ENCODE measurements at regions not wholly inside any gene's neighbourhood (a gene's known extent, or its start where the extent isn't known, plus 50 kb on each side); places are given as distances from the start of the nearest gene placed in this dataset.
"Not testable (repeated sequence)": the region's sequence is repeated elsewhere in the genome, so short reads cannot be mapped to it uniquely, and the experiment has no call there.

DNA sequence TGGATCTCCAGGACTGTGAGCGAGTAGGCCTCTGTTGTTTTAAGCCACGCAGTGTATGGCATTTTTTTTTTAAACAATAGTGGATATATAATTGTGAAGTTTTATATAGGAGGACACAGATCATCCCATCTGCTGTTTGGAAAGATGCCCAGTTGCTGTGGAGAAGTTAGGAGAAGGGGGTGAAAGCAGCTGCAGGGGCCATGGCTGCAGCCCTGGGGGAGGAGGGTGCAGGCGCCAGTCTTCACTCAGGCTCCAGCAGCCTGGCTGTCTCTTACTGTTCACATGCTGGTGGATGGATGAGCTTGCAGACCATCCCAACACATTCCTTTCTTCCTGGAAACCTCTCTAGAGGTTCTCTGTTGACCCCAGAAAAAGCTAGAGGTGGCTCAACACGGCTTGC, 242.3 kb downstream of the TEX29 start:
- DNase-seq = no peak

DNA sequence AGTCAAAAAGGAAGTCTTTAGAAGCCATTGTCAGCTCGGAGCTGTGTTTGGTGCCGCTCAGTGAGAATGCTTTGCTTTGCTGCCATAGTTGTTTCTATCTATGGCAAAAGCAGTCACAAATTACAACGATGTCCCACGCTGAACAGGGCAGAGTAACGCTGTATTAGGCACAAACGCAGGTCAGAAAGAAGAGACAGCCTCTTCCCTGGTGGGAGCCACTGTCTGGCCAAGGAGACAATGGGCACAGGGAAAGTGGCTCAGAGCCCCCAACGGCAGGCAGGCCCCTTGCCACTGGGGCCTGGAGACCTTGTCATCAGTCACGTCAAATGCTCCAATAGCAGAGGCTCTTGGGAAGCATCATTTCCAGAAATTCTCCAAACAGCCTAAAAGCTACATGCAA, 244.2 kb downstream of the TEX29 start:
- DNase-seq = no peak

DNA sequence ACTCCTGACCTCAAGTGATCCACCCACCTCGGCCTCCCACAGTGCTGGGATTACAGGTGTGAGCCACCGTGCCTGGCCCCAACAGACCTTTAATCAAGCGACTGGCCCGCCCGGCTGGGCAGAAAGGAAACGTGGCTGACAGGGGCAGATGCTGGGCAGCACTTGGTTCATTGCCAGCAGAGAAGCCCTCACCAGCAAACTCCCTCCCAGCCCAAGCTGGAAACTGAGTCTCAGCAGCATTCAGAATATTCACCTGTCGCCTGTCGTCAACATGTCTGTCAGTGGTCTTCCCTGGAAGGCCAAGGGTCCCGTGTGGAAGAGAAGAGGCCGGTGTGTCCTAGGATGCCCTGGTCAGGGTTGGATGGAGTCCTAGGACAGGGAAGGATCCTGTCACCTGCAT, 245.0 kb downstream of the TEX29 start:
- no peak for DNase-seq

DNA sequence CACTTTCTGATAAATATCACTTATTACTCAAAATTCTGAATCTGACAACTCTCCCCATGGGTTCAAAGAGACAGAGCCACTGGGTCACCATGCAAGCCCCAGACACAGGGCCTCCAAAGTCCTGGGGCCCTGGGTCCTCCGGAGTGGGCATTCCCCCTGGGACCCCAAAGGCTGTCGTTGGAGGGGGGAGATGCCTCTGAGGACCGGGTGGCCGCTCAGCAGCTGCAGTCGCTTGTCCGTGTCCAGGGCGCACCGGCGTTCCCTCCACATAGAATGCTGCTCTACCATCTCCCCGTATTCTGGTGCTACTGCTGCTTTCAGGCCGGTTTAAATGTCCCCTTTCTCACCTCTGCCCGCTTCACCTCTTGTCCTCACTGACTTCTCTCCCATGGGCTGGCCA, 246.1 kb downstream of the TEX29 start:
- DNase-seq = no peak

DNA sequence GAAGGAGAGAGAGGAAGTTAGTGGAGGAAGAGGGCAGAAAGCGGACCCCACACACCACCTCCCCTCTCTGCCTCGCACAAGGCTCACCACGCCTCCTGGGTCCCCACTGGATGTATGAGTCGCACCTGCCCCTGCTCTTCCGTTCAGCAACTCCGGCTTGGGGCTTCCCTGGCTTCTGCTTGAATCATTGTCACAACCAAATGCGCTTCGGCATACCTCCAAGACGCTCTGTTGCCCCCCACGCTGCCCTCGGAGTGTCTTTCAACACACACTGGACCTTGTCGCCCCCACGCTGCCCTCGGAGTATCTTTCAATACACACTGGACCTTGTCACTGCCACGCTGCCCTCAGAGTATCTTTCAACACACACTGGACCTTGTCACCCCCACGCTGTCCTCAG, 247.2 kb downstream of the TEX29 start:
- DNase-seq = no peak

DNA sequence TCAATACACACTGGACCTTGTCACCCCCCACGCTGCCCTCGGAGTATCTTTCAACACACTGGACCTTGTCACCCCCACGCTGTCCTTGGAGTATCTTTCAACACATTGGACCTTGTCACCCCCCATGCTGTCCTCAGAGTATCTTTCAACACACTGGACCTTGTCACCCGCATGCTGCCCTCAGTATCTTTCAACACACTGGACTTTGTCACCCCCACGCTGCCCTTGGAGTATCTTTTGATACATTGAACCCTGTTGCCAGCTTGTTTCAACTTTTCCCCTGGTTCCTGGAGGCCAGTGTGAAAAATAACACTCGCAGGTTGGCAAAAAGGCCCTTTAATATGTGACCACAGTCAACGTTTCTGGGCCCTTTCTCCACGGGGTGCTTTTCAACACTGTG, 247.8 kb downstream of the TEX29 start:
- no peak for DNase-seq

DNA sequence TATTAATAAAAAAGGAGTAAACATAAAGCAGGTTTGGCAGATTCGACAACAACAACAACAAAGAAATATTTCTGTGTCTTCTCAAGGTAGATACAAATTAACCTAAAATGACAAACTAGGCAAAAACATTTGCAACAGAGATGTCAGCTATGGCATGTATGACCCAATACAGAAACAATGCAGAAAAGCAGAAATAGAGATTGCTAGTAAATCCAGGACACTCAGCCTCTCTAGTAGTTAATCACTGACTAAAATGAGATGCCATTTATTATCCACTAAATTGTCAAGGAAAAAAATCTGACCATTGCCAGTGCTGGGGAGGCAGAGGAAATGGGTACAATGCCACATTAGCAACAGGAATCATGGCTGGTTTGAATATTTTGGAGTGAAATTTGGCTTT, 250.5 kb downstream of the TEX29 start:
- no peak for DNase-seq

DNA sequence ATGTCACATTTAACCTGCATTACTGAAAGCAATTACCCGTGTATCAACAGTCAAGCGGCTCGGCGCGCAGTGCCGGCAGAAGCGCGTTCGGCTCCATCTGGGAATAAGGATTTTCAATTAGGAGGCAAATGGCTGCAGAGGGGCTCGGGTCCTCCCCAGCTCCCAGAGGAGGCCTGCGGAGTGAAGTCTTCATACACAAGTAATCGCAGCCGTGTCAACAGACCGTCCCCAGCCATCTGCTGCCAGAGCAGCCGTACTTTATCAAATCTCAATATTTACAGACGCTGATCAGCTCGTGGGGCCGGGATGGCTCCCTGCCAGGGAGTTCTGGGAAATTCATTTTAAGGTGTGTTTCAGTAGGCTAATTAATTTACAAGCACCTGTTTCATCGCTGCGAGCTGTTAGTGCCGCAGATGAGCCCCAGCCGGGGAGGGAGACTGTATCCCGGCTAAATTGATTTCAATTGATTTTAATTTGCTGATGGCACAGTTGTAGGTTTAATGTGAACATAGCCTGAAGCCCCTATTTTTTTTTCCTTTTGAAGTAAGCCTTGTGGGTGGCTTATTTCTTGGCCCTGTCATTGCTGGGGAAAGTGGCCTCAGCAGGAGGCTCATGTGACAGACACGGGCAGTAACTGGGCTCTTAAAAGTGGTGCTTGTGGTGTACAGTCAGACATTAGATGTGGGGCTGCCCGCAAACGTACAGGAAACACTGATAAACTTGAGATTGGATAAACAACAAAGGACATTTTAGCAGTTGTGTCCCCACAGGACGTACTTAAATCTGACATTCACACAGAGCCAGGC, 252.7 kb downstream of the TEX29 start:
- peak; percentile 32 for DNase-seq

DNA sequence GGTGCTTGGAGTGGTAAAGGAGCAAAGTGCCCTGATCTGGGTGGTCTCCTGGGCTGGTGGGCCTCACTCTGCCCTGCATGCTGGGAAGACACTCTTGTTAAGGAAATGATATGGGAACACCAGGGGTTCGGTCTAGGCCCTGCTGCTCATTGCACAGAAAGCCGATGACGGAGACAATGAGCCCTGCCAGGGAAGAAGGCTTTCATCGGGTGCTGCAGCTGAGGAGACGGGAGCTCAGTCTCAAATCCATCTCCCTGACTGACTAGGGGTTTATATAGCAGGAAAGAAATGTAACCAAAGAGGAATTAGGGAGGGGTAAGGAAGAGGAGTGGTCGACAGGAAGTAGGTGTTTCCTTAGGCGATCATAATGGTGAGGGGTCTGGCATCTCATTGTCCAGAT, 253.4 kb downstream of the TEX29 start:
- DNase-seq = no peak

DNA sequence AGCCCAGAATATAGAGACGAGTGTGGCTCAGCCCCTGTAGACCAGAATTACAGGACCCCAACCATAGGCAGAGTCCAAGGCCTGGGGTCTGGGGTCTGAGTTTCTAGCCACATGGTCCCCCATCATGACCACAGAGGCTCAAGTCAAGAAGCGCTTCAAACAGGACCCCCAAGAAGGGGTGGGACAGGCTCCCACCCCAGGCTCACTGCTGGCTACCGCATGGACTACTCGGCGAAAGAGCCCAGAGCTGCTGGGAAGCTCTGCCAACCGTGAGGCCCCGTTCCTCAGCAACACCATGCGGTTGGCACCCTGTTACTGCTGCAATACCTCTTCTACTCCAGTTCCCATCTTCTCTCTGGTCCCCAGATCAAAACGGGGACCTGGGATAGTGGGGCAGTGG, 254.8 kb downstream of the TEX29 start:
- no peak for DNase-seq

DNA sequence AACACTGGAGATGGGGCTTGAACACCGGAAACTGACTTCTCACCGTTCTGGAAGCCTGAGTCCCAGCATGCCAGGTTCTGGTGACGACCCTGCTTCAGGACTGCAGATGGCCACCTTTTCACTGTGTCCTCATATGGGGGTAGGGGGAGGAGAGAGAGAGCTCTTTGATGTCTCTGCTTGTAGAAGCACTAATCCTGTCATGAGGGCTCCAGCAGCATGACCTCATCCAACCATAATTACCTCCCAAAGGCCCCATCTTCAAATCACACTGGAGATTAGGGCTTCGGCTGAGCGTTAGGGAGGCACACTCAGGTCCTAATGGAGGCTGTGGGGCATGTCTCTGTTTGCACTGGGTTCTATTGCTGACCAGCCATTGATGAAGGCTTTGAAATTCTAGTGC, 255.3 kb downstream of the TEX29 start:
- DNase-seq = no peak

DNA sequence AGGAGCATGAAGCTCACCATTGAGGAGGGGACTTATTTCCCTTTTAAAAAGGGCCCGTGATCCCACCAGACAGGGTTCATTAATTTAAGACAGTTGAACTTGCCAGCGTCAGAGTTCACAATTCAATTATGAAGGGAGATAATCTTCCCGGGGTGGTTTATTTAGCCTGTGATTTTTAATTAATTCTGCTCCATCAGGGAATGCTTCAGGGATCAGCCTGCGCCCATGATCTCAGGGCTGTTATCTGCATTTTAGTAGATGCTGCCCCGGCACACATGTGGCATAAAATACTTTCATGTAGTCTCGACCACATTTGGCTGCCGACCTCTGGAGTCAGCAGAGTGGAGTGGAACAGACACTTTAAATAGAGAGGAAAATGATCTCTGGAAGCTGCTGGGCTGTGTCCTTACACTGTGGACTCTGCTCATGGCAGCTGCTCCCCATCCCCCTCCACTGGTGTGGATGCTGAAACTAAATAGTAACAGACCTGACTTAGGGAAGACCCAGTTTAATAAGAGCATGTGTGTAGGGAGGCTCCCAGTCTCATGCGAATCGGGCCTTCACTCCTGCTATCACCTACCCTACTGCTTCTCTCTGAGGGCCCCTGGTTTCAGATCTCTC, 256.9 kb downstream of the TEX29 start:
- no peak for DNase-seq

DNA sequence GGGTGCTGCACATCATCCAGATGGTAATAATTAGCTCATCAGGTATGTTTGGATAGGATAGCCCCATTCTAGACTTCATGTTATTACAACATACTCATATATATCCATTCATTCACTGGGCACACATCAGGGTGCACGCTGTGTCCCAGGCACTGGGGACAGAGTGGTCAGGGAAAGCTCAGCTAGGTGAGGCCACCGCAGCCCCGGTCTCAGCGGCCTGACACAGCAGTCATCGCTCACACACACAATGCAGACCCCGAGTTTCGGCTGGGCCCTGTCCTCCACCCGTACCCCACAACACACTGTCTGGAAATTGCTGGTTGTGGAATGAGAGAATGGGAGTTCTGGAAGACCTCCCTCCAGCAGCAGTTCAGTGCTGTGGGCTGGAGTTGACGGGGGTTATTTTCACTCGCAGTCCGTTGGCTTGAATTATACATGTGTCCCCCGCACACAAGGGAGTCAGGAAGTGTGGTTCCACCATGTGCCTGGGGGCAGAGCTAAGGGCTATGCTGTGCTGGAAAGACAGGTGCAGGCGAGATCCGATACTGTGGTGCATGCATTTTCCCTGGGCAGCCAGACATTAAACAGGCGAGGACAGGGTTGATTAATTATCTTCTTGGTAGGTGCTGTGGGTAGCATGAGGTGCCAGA, 257.6 kb downstream of the TEX29 start:
- no peak for DNase-seq

DNA sequence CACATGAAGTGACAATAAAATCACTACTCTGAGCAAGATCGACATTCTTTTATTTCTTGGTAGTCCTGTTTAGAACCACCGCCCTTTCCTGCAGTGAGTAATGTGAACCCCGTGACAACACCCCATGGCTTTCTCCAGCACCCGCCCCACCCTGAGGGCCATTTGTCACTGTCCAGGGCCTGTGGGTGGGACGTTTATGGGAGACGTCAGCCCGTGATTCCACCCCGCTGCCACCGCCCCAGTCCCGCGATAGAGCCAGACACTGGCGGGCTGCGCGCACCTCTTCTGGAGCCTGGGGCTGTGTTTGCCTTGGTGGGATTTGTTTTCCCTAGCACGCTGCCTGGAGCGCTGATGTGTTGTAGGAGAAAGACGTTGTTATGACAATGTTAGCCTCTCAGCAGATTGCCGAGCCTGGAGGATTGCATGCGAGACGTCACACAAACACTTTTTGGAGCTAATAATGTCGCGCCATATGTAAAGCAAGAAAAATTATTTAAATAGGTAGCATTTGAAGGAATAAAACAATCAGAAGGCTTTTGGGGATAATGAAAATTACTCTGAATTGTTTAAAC, 263.7 kb downstream of the TEX29 start:
- no peak for DNase-seq

DNA sequence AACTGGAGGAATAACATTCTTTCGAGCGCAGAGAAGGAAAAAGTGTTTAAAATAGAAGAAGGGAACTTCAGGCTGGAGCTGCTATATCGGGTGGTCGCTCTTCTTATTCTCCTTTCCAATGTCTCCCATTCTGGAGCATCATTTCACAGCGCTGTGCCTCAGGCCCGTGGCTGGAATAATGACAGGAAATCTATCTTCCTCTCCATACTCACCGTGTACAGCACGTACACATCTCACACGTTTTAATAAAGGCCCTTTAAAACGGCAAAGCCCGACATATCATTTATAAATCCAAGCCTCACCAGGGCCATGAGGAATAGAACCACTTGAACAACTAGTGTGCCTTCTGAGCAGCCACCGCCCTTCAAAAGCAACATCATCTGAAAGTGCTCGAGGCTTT, 264.4 kb downstream of the TEX29 start:
- no peak for DNase-seq

DNA sequence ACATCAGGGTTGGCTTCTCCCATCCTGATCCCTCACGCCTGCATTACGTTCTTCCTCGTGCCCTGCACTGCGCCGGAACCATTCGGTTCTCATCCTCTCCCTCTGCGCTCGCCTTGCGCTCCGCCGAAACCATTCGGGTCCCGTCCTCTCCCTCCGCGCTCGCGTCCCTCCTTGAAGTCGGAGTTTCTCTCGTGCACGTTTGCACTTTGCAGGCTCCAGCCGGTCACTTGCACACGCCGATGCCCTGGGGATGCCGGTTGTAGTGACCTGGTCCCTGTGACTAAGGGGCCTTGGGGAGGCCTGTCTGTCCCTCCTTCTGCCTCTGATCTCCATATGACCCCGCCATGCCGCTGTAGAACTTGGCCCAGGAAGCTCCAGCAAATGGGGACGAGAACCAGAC, 265.8 kb downstream of the TEX29 start:
- DNase-seq = no peak

DNA sequence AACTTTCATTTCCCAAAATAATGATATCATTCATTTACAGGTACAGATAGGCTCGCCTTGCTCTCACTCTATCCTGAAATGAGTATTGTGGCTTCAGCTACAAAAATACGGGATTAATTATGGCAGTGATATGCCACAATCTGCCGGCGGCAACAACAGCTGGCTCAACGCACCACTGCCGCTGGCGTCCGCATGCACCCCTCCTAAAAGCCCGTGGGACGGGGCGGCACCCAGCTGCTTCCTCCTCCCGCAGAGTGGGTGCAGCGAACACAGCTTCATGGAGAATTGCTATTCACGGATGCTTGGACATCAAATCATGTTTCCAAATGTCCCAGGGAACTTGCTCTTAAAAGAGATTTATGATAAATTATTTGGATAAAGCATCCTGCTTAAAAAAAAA, 266.8 kb downstream of the TEX29 start:
- no peak for DNase-seq

DNA sequence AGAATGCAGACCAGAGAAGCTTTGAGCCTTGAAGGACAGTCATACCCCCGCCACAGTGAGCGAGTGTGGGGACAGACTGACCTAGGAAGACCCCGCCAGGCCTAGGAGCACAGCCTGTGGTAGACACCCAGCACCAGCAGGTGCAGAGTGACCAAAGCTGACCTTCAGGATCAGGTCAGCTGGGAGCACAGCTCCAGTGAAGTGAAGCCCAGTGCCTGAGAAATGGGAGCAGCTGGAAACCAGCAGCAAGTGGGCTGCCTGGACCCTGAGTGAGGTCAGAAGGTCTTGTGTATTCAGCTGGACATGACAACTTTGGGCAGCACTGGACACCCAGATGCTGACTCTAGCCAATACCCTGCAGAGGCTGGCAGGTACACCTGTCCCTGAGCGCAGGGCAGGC, 268.9 kb downstream of the TEX29 start:
- no peak for DNase-seq

DNA sequence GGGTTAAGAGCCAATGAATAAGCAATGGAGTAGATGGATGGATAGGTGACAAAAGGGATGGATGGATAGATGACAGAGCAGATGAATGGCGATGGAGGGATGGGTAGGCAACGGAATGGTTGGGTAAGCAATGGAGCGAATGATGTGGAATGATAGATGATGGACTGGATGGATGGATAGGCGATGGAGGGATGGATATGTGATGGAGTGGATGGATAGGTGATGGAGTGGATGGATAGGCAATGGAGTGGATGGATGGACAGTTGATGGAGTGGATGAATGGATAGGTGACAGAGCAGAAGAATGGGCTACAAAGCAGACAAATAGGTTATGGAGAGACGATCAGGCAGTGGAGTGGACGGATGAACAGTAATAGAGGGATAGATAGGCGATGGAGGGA, 269.6 kb downstream of the TEX29 start:
- DNase-seq = no peak

DNA sequence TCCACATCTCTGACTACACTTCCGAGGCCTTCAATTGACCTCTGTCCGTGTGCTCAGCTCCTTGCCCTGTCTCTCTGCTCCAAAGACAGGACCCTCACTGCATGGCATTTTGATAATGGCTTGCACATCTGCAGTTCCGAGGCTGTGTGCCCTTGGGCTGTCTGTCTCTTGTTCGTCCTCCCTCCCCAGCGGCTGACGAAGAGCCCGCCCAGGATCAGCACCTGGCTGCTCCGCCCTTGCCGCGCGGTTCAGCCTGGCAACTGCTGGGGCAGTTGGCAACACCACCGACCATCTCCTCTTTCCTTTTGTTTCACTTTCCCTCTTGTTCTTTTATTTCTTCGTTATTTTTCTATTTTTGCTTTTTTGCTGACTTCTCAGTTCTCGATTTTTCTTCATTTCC, 270.4 kb downstream of the TEX29 start:
- DNase-seq = no peak

DNA sequence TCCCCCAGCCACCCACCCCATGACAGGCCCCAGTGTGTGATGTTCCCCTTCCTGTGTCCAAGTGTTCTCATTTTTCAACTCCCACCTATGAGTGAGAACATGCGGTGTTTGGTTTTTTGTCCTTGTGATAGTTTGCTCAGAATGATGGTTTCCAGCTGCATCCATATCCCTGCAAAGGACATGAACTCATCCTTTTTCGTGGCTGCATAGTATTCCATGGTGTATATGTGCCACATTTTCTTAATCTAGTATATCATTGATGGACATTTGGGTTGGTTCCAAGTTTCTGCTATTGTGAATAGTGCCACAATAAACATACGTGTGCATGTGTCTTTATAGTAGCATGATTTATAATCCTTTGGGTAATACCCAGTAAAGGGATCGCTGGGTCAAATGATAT, 273.0 kb downstream of the TEX29 start:
- DNase-seq = not testable (repeated sequence)

DNA sequence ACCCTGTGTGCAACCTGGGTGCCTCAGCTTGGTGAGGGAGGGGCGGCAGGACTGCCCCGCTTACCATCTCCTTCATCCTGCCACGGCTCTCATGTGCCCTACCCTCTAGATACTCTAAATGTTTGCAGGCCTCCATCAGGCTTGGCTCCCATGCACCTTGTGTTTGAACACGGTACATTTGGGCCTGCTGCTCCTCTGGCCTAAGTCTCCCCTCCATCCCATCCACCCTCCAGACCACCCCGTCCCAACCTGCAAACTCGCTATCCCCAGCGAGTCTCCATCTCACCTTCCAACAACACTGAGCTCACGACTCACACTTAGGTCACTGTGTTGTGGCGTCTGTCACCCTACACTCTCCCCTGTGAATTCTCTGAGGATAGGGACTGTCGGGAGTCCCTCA, 274.2 kb downstream of the TEX29 start:
- no peak for DNase-seq

DNA sequence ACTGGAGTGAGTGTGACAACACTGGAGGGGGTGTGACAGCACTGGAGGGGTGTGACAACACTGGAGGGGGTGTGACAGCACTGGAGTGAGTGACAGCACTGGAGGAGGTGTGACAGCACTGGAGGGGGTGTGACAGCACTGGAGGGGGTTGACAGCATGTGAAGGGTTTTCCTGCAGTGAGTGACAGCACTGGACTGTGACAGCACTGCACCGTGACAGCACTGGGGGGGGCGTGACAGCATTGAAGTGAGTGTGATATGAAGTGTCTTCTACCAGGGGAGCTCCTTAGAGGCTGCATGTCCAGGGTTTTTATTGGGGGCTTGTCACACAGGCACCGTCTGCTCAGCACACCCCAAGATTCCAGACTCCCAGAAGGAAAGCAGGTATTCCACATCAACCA, 274.8 kb downstream of the TEX29 start:
- no peak for DNase-seq

DNA sequence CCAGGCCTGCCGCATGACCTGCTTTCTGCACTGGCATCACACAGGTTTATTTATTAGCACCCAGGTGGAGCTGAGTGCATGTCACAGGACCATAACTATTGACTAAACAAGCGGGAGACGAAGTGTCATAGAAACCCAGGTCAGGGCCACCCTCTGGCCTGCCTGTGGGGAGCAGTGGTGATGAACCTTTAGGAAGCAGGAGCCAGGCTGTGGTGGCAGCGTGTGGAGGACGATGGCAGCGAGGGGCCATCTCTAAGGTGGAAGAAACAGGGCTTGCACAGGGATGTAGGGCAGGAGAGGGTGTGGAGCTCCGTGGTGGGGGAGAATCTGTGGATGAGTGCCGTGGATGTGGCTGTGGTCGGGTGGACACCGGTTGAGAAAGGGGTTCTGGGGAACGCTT, 275.3 kb downstream of the TEX29 start:
- DNase-seq = no peak
